ENCODE measurements at regions not wholly inside any gene's neighbourhood (a gene's known extent, or its start where the extent isn't known, plus 50 kb on each side); places are given as distances from the start of the nearest gene placed in this dataset.

- ATAC-seq (no peak), DNase-seq (ENCODE audit: low read depth, low spot score) (no peak)
- ChIA-PET POLR2A (no interaction called here), CTCF (no interaction called here)
- H3K27ac ChIP-seq (ENCODE audit: low read length): no peak overlapping the region
- in situ Hi-C loops (cut with HindIII; ENCODE audit: low pct_unique_long_range_greater_than_20kb, low sequenced_read_pairs) (no loop called here), intact Hi-C loops (cut with micrococcal nuclease; ENCODE audit: unreplicated experiment) (no loop called here)
- no peaks in the 10 kb centered on the region for H3K9me3 ChIP-seq (ENCODE audit: control insufficient read depth, insufficient read depth, low read depth, low read length)
- no TSS peak for BruUV-seq (replicated peaks)
- H3K27me3 ChIP-seq (ENCODE audit: control insufficient read depth, insufficient read depth, low read length): peaks cover 3% of the 10 kb centered on the region; the same call in 1 of the 2 replicates
- H3K4me1 ChIP-seq (ENCODE audit: control insufficient read depth, insufficient read depth, low read length): no peaks in the 10 kb centered on the region
- TF ChIP-seq, protein P1, sequence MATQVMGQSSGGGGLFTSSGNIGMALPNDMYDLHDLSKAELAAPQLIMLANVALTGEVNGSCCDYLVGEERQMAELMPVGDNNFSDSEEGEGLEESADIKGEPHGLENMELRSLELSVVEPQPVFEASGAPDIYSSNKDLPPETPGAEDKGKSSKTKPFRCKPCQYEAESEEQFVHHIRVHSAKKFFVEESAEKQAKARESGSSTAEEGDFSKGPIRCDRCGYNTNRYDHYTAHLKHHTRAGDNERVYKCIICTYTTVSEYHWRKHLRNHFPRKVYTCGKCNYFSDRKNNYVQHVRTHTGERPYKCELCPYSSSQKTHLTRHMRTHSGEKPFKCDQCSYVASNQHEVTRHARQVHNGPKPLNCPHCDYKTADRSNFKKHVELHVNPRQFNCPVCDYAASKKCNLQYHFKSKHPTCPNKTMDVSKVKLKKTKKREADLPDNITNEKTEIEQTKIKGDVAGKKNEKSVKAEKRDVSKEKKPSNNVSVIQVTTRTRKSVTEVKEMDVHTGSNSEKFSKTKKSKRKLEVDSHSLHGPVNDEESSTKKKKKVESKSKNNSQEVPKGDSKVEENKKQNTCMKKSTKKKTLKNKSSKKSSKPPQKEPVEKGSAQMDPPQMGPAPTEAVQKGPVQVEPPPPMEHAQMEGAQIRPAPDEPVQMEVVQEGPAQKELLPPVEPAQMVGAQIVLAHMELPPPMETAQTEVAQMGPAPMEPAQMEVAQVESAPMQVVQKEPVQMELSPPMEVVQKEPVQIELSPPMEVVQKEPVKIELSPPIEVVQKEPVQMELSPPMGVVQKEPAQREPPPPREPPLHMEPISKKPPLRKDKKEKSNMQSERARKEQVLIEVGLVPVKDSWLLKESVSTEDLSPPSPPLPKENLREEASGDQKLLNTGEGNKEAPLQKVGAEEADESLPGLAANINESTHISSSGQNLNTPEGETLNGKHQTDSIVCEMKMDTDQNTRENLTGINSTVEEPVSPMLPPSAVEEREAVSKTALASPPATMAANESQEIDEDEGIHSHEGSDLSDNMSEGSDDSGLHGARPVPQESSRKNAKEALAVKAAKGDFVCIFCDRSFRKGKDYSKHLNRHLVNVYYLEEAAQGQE (IDR thresholded peaks at IDR 0.05; ENCODE audit: insufficient read depth in 1 of 2, low read depth in 2 of 2, low read length in 1 of 2): no peak
- no peak for TF ChIP-seq TCF7L2 (IDR thresholded peaks at IDR 0.05; ENCODE audit: low read depth, low read length)
- TF ChIP-seq POLR2AphosphoS5 (IDR thresholded peaks at IDR 0.05; ENCODE audit: low read depth, low read length): no peak
- TF ChIP-seq SIN3A (IDR thresholded peaks at IDR 0.05; ENCODE audit: borderline replicate concordance, insufficient read depth, low read depth, low read length): no peak
- TF ChIP-seq, protein P2, sequence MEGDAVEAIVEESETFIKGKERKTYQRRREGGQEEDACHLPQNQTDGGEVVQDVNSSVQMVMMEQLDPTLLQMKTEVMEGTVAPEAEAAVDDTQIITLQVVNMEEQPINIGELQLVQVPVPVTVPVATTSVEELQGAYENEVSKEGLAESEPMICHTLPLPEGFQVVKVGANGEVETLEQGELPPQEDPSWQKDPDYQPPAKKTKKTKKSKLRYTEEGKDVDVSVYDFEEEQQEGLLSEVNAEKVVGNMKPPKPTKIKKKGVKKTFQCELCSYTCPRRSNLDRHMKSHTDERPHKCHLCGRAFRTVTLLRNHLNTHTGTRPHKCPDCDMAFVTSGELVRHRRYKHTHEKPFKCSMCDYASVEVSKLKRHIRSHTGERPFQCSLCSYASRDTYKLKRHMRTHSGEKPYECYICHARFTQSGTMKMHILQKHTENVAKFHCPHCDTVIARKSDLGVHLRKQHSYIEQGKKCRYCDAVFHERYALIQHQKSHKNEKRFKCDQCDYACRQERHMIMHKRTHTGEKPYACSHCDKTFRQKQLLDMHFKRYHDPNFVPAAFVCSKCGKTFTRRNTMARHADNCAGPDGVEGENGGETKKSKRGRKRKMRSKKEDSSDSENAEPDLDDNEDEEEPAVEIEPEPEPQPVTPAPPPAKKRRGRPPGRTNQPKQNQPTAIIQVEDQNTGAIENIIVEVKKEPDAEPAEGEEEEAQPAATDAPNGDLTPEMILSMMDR (IDR thresholded peaks at IDR 0.05): no peak
- no peaks in the 10 kb centered on the region for H3K36me3 ChIP-seq (ENCODE audit: control insufficient read depth, insufficient read depth, low read length)
- H3K4me3 ChIP-seq (ENCODE audit: low read depth in 2 of 2, low read length in 2 of 2): no peak overlapping the region
Observed at GRCh38 chr10:130455791-130456190, 319.6 kb downstream of the GLRX3 start.

GRCh38 chr10:130456616-130457015 is 320.4 kb downstream of the GLRX3 start:
- intact Hi-C loops (cut with micrococcal nuclease; ENCODE audit: unreplicated experiment): no loop called here
- TF ChIP-seq, protein P1 (IDR thresholded peaks at IDR 0.05; ENCODE audit: insufficient read depth in 1 of 2, low read depth in 2 of 2, low read length in 1 of 2): no peak
- TF ChIP-seq TCF7L2 (IDR thresholded peaks at IDR 0.05; ENCODE audit: low read depth, low read length): no peak
- TF ChIP-seq SIN3A (IDR thresholded peaks at IDR 0.05; ENCODE audit: borderline replicate concordance, insufficient read depth, low read depth, low read length): no peak
- TF ChIP-seq POLR2AphosphoS5 (IDR thresholded peaks at IDR 0.05; ENCODE audit: low read depth, low read length): no peak
- TF ChIP-seq, protein P2 (IDR thresholded peaks at IDR 0.05): no peak
- in situ Hi-C loops (cut with HindIII; ENCODE audit: low pct_unique_long_range_greater_than_20kb, low sequenced_read_pairs): no loop called here

More at GRCh38 chr10:130456616-130457015, 320.4 kb downstream of the GLRX3 start:
- DNase-seq (ENCODE audit: low read depth, low spot score) (no peak), ATAC-seq (no peak)
- Histone ChIP-seq H3K27ac (ENCODE audit: low read length) (no peak overlapping the region), H3K4me1 (ENCODE audit: control insufficient read depth, insufficient read depth, low read length) (no peaks in the 10 kb centered on the region), H3K9me3 (ENCODE audit: control insufficient read depth, insufficient read depth, low read depth, low read length) (no peaks in the 10 kb centered on the region), H3K36me3 (ENCODE audit: control insufficient read depth, insufficient read depth, low read length) (no peaks in the 10 kb centered on the region), H3K4me3 (ENCODE audit: low read depth in 2 of 2, low read length in 2 of 2) (no peak overlapping the region), H3K27me3 (ENCODE audit: control insufficient read depth, insufficient read depth, low read length) (peaks cover 3% of the 10 kb centered on the region; the same call in 1 of the 2 replicates)
- POLR2A ChIA-PET: no interaction called here
- CTCF ChIA-PET: no interaction called here
- no TSS peak for BruUV-seq (replicated peaks)
